ENCODE measurements at regions not wholly inside any gene's neighbourhood (a gene's known extent, or its start where the extent isn't known, plus 50 kb on each side); places are given as distances from the start of the nearest gene placed in this dataset.
"Not testable (repeated sequence)": the region's sequence is repeated elsewhere in the genome, so short reads cannot be mapped to it uniquely, and the experiment has no call there.

DNA sequence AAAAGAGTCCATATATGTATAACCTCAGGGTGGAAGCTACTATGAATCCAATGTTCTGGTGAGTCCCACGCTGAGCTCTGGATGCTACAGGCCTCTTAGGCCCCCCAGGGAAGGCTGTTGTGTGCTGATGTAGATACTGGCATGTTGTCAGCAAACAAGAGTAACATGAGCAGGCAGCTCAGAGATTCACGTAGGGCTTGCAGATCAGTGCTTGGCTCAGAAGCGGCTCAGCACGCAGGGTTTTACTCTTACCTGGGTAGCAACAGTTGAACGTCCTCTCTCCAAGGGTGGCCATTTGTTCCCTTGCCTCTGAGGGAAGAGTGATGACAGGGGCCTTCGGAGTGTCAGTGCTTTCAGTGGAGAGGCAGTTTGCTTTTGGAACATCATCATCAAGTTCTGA, 93.4 kb downstream of the ZFP64 start:
- DNase-seq, result no peak

GRCh38 chr20:52096117-52096516, 95.5 kb downstream of the ZFP64 start:
- DNase-seq, result no peak

DNA sequence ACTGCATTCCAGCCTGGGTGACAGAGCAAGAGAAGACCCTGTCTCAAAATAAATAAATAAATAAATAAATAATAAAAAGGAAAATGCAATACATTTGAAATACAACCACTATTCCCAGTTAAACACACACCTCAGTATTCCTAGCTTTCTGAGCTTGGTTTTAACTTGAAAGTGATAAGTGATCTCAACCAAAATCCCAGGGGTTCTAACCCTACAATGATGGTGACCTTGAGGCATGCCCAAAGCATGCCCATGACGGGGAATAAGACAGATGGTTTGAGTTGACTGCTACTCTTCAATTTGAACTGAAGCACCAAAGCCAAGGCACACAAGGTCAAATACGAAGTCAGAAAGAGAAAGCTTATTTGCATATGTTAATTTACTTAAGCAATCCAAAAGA, 96.9 kb downstream of the ZFP64 start:
- DNase-seq, result no peak

DNA sequence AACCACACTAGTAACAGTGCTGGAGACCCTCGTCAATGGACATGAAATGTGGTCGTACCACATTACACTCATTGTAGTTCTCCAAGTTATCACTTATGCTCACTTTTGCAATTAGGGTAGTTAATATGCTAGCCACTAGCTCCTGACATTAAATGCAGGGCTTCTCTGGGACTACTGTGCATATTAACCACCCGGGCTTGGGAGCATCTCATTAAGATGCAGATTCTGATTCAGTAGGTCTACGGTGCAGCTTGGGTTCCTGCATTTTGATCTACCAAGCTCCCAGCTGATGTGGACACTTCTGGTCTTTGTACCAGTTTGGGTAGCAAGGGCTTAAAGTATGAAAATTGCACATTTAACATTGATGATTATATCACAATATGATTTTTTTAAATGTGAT, 98.0 kb downstream of the ZFP64 start:
- DNase-seq, result no peak

DNA sequence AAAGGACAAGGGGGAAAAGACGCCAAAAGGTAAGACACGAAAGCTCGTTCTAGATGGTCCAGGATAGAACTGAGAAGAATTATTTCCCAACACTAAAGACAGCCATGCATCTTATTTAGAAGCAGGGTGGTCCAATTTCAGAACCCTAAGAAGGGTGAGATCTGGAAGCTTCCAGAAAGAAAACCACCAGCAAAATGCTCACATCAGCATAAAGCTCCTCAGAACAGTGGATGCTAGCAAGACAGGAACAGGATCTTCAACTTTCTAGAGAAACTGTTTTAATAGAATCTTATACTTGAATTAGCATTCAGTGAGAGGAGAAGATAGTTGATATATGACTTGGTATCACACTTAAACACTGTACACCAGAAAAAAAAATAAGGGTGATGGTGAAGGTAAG, 101.5 kb downstream of the ZFP64 start:
- DNase-seq, result no peak

DNA sequence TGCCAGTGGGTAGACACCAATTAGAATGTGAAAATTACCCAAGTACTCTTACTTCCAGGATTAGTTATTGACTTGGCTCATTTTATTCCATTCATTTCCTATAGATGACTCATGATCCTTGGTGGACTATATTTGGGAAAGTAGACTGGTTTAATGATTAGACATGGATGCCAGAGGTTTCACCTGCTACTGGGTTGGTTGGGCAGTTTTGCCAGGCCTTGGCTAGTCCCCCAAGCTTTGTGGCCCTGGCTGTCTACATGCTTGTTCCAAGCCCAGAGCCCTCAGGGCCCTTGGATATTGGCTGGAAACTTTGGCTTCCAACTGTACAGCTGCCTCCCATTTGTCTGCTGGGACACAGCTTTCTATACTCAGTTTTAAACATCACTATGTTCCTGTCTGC, 104.1 kb downstream of the ZFP64 start:
- DNase-seq, result no peak

DNA sequence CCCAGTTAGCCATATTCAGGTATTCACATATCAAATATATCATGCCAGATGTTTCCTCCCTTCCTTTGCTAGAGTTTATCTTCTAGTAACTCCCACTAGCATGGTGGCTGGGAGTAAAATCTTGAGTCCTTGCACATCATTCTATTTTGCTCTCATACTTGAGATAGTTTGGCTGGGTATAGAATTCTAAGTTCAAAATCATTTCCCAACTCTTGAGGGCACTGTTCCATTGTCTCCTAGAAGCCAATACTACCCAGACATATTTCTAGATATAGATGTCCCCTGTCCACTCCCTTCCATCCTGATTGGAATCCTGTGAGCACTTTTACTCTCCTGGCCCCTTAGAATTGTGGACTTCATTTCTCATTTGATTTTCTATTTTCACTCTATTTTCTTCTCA, 104.7 kb downstream of the ZFP64 start:
- no peak for DNase-seq

GRCh38 chr20:52084727-52085126, 106.9 kb downstream of the ZFP64 start:
- DNase-seq, result no peak

DNA sequence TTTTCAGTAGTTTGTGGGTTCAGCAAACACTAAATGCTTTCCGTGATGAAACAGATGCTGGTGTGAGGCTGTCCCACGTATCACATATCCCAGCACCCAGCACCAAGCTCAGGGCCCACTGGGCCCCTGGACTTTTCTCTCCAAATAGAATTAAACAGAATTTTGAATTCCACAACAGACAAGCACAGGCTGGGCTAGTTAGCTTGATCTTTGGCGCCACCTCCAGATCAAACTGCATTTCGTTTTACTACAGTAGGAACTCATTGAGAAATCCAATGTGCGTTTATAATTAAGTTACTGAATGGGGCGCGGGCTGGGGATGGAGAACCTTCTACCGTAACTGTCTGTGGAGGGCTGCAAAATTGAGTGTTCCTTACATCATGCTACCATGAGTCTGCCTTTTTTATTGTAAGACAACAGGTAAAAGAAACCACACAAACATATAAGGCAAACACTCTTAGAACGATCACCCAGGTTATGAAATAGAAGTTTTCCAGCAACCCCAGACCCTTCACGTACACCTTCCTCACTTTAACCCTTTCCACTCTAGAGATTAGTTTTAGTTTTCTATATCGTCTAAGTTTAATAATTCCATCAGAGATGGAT, 107.8 kb downstream of the ZFP64 start:
- peak; percentile 67 for DNase-seq

GRCh38 chr20:52082612-52083011, 109.0 kb downstream of the ZFP64 start:
- DNase-seq, result no peak

- no peak for DNase-seq
Measured at GRCh38 chr20:52081791-52082190, 109.8 kb downstream of the ZFP64 start.

GRCh38 chr20:52081066-52081465, 110.5 kb downstream of the ZFP64 start:
- DNase-seq, result no peak

GRCh38 chr20:52078289-52078688, 113.3 kb downstream of the ZFP64 start:
- no peak for DNase-seq

DNA sequence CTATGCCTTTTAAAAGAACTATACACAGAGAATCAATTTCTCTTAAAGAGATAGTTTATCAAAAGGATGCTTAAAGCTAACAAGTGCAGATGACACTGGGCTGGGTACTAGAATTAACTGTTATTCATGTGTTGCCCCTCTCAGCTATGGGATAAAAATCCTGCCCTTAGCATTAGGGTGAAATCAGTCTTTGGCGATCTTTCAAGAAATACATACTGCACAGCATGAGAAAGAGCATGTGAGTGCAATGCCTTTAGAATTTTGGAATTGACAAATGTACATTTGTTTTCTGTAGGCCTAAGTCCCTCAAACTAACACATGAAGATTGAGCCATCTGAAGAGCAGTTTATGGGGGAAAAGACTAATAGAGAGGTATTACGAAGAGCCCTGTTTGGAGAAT, 115.4 kb downstream of the ZFP64 start:
- DNase-seq, result no peak

DNA sequence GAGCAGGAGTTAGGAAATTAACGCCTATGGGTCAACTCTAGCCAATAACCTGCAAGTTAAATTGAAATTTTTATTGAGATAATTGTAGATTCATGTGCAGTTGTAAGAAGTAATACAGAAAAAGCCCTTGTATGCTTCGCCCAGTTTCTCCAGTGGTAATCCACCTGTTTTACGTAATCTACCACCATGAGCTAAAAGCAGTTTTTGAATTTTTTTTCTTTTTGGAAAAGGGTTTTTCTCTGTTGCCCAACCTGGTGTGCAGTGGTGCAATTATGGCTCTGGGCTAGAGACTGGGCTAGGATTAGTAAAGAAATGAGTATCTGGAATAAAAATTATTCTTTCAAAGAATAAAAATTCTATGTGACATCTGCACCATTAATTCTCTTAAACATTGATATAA, 116.2 kb downstream of the ZFP64 start:
- DNase-seq, result no peak

DNA sequence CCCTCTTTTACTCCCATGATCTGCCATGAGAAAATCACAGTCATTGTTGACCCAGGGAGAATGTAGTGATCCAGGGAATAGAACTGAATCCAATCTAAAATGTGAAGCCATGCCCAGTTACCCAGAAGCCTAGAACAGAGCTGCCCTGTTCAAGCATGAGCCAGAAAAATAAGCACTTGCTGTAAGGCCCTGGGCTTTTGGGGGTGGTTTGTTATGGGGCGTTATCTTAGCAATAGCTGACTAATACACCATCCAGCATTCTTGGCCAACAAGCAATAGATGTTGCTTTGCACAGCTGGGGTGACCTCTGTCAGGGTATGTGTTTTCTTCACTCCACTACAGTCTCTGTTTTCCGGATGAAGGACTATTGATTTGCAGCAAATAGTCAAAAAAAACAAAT, 120.4 kb downstream of the ZFP64 start:
- DNase-seq, result no peak

DNA sequence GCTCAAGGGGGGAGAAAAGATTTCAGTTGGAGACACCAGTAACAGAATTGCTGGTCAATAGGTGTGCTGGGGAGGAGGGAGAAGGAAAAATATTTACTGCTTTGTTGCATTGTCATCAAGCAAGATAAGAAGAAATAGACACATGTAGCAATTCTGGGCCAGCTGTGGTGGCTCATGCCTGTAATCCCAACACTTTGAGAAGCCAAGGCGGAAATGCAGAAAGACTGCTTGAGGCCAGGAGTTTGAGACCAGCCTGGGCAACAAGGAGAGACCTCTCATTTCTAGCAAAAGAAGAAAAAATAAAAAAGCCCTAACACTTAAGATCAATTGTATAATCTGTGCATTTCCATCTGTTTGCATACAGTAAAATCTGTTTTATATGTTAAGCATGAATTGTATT, 126.6 kb downstream of the ZFP64 start:
- no peak for DNase-seq

- no peak for DNase-seq
Measured at GRCh38 chr20:52062452-52063209, 128.9 kb downstream of the ZFP64 start.

DNA sequence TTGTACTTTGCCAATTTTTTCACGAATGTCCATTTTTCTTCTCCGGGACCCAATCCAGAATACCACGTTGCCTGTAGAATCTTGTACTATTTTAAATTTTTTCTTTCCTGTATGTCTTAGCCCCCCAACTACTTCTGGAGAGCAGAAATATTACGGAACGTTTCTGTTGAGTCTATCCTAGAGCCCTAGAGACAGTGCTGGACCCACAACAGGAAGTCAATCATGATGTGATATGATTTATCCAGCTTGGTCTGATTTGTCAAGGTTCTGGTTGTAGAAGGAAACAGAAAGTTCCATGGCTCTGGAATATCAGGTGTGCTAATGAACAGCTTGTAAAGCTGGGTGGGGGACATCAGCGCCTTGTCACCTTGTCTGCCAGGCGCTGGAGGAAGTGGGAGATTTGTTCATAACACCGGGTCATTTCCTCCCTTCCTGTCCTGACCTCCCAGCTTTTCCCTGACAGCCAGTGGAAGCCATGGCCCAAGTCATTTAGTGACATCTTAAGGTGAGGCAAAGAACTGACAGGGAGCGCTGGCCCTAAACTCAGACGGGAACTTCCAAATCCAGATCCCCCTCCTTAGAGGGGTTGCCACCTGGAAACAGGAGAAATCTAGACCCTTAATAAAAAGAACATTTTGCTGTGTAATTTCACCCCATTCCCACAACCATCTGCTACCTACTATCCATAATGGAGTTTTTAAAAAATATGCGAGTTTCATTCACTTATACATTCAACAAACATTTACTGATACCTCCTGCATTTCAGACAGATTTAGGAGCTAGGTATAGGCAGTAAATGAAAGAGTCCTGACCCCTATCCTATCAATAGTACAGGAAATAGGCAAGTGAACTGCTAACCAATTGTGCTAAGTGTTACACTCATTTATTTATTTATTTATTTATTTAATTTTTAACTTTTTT, 130.5 kb downstream of the ZFP64 start:
- peak; percentile 63 for DNase-seq

DNA sequence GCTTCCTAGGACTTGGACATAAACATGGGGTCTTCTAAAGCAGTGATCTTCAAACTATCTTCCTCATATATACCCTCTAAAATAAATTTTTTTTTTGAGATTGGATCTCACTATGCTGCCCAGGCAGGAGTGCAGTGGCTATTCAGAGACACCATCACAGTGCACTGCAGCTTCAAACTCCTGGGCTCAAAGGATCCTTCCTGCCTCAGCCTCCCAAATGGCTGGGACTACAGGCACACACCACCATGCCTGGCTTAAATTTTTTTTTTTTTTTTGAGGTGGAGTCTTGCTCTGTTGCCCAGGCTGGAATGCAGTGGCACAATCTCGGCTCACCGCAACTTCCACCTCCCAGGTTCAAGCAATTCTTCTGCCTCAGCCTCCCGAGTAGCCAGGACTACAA, 134.4 kb downstream of the ZFP64 start:
- not testable (repeated sequence) for DNase-seq

DNA sequence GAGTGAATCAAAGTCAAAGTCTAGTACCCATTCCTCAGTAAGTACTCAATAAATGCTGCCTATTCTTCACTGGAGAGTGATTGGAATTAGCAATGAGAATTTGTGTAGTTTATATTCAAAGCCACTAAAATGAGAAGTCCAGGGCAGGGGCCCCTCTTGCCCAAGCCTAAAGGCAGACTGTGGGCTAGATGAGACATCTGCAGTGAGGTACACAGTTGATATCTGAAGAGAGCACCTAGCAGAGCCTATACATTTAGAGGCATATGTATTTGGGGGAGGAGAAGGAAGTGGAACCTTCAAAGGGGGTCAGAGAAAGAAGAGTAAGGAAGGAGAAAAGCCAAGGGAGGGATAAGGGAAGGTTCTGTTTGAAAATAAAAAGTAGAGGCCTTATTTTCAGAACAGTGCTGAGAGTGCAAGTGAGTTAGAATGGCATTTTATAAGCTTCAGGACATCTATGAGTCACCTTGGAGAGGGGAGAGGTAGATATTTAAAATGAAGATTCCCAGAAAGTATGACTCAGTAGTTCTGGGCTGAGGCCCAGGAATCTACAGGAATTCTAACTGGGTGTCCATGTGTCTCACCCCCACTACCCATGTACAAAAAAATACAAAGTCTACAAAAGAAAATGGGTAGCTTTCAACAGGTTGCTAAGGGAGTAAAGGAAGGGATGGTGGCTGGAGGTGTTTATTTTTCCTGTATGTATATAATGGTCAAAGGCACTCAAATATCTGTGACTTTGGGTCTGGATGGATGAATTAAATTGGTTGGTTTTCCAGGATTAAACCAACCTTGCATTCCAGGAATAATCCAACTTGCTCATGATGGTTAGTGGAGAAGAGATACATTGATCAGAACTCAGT, 135.1 kb downstream of the ZFP64 start:
- DNase-seq, result no peak

DNA sequence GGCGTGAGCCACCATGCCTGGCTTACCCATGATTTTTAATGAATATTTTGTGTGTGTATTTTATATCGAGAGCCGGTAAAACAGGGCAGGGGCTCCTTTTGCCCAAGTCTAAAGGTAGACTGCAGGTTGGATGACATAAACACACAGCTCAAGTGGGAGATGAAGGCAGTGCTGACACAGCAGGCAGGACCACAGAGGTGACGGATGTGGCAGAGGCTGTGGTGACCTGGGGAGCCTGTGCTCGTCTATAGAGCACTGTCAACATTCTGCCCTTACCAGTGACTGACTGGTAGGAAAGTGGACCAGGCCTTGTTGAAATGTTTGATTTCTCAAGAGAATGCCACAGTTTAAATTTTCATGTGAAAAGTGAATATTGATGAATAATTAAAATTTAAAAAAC, 137.5 kb downstream of the ZFP64 start:
- no peak for DNase-seq

Measured in NCI-H146 (cell line).